HL-60 (cell line): ENCODE measurements at regions not wholly inside any gene's neighbourhood (a gene's known extent, or its start where the extent isn't known, plus 50 kb on each side); places are given as distances from the start of the nearest gene placed in this dataset.

ENCODE experiments used
- DNase-seq, 2 experiments: peaks; one replicate each; pipeline ENCODE4 v3.0.0-alpha.2; 2010 to 2020; ENCODE audit warnings: low read depth in 1 of 2, low spot score in 1 of 2
- H3K27ac ChIP-seq: fragments of 250-450 bp; sonication (Bioruptor Pico); replicated peaks from 2 replicates; pipeline ENCODE4 v1.5.1; 2020; ENCODE audit warnings: mild to moderate bottlenecking, moderate library complexity
- H3K27me3 ChIP-seq: fragments of 250-450 bp; sonication (Bioruptor Pico); 2 replicates; pipeline ENCODE4 v1.5.1; 2021; ENCODE audit warnings: mild to moderate bottlenecking, moderate library complexity; ENCODE audit not compliant: insufficient read depth, poor library complexity, severe bottlenecking
- H3K4me3 ChIP-seq: replicated peaks from 2 replicates; pipeline ENCODE4 v1.5.1; 2011; ENCODE audit warnings: mild to moderate bottlenecking, control low read depth, low read length; ENCODE audit not compliant: insufficient read depth
- CTCF ChIP-seq: IDR thresholded peaks from one replicate; pipeline ENCODE4 v1.5.1; 2011; ENCODE audit warnings: low read length, control low read depth, inconsistent platforms; ENCODE audit not compliant: insufficient read depth
- GABPA ChIP-seq: IDR thresholded peaks from 2 replicates; pipeline ENCODE4 v1.6.1; 2012; ENCODE audit warnings: low read depth
- POLR2AphosphoS5 ChIP-seq: IDR thresholded peaks from 2 replicates; pipeline ENCODE4 v1.6.1; 2012; ENCODE audit warnings: low read depth
- REST ChIP-seq: IDR thresholded peaks from 2 replicates; pipeline ENCODE4 v1.6.1; 2012; ENCODE audit warnings: low read depth; ENCODE audit not compliant: insufficient replicate concordance
- SPI1 ChIP-seq: IDR thresholded peaks from 2 replicates; pipeline ENCODE4 v1.6.1; 2012; ENCODE audit warnings: low read depth, mild to moderate bottlenecking, borderline replicate concordance

- DNase-seq = no peak
- TF ChIP-seq SPI1 = no peak
- TF ChIP-seq POLR2AphosphoS5 = no peak
- no peak for TF ChIP-seq REST
- no peak for TF ChIP-seq CTCF
- TF ChIP-seq GABPA = no peak
- H3K27me3 ChIP-seq = no peaks in the 10 kb centered on the region
- H3K27ac ChIP-seq = no peak overlapping the region
- no peak overlapping the region for H3K4me3 ChIP-seq
These were observed 217.8 kb downstream of the AKAP7 start for GRCh38 chr6:131353106-131353505.

GRCh38 chr6:131353876-131354275 lies 218.6 kb downstream of the AKAP7 start:
- TF ChIP-seq GABPA = no peak
- TF ChIP-seq POLR2AphosphoS5 = no peak
- DNase-seq = no peak

GRCh38 chr6:131354356-131354755 lies 218.7 kb upstream of the ARG1 start:
- H3K4me3 ChIP-seq = no peak overlapping the region
- no peak for TF ChIP-seq SPI1
- TF ChIP-seq POLR2AphosphoS5 = no peak
- no peak for TF ChIP-seq REST
- no peak for TF ChIP-seq GABPA
- no peak for TF ChIP-seq CTCF
- H3K27ac ChIP-seq = no peak overlapping the region
- no peaks in the 10 kb centered on the region for H3K27me3 ChIP-seq
- DNase-seq = no peak

More at GRCh38 chr6:131353876-131354275, 218.6 kb downstream of the AKAP7 start:
- no peaks in the 10 kb centered on the region for H3K27me3 ChIP-seq
- no peak overlapping the region for H3K27ac ChIP-seq
- H3K4me3 ChIP-seq = no peak overlapping the region

GRCh38 chr6:131356161-131356560 lies 216.9 kb upstream of the ARG1 start:
- no peak for DNase-seq
- H3K4me3 ChIP-seq = no peak overlapping the region
- H3K27me3 ChIP-seq = no peaks in the 10 kb centered on the region
- TF ChIP-seq REST (no peak), POLR2AphosphoS5 (no peak), GABPA (no peak), CTCF (no peak), SPI1 (no peak)
- no peak overlapping the region for H3K27ac ChIP-seq
